GM19238 (cell line): ENCODE measurements at regions not wholly inside any gene's neighbourhood (a gene's known extent, or its start where the extent isn't known, plus 50 kb on each side); places are given as distances from the start of the nearest gene placed in this dataset.

Source experiments
- DNase-seq: peaks from one replicate; pipeline ENCODE4 v3.0.0; 2011; ENCODE audit warnings: low spot score; ENCODE audit not compliant: insufficient read length

DNA sequence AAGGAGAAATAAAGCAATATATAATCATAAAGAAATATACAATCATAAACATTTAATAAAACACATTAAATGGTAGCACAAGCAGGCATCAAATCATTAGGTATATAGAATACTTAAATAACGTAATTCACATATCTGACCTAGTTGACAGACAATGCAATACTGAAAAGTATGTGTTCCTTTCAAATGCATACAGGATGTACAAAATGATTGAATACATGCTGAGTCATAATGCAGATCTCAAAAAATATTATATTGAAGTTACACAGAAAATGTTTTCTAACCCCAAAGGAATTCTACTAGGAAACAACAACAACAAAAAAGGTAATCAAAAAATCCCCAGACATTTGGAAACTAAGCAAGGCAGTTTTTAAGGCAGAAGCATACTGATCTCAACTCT is 1072.0 kb upstream of the INTU start:
- no peak for DNase-seq

DNA sequence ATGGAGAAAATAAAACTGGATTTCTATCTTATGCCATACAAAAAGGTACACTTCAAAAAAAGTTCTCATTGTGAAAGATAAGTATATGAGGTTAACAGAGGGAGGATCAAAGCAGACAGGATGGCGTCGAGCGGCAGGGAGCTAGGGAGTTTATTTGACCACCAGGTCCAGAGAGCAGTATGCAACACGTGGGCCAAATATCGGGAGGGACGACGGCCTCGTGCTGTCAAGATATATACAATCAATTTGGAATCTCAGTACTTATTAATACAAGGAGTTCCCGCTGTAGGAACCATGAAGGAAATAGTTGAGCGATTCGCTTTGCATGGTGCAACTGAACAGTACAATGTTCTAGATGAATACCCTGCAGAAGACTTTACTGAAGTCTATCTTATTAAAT is 1069.4 kb upstream of the INTU start:
- DNase-seq, result no peak

- no peak for DNase-seq
Measured at GRCh38 chr4:126564283-126564854, 1068.4 kb upstream of the INTU start.

DNA sequence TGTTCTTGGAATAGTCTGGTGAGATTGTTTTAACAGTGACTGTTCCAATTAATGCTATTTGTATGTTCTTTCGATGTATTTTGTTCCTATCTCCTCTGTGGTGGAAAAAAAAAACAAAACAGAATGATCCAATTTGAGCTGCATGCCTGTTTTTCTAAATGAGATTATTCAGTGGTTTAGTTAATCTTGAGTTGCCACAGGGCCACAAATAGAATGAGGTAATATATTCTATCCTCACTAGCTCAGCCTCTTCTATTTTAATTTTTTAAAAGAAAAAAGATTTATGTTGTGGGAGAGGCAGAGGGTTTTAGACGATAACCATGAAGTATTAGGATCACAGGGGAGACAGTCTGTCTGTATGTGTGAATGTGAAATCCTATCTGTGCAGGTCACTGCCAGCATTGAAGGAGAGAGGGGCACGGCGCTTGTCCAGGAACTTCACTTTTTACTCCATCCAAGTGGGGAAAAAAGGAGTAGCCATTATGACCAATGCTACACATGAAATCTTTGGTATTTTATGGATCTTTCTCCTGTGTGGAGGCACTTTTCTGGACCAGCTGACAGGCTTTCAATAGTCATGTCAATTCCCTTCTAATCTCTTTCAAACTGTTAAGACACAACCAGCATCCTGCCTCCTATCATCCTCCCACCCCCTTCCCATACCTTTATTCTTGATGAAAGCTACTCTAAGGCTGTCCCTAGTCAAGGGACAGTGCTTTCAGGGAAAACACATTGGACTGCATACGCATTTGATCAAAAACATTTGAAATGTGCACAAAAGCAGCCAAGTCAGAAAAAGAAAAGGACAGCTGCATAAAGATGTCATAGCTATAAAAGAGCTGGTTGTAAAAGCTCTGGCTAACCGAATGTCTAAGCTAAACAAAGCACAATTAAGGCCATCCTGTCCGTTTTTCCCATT is 1063.8 kb upstream of the INTU start:
- no peak for DNase-seq

GRCh38 chr4:126572264-126572663 is 1060.5 kb upstream of the INTU start:
- DNase-seq, result no peak

GRCh38 chr4:126582737-126583136 is 1050.0 kb upstream of the INTU start:
- no peak for DNase-seq

DNA sequence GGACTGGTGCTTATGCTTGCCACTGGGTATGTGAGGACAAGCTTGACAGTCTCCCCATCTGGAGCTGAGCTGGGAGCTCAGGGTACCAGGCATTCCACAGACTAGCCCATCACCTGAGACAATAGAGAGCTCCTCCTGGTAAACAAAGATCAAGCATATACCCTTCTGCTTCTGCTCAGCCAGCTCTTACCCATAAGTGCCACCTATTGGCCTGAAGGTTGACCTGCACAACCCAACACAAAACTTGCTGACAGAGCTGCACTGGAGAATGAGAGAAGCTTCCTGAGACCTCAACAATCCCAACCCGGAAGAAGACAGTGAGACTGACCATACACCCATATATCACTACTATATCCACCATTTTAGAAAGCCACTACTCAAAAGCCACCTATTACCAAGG is 1049.2 kb upstream of the INTU start:
- no peak for DNase-seq

DNA sequence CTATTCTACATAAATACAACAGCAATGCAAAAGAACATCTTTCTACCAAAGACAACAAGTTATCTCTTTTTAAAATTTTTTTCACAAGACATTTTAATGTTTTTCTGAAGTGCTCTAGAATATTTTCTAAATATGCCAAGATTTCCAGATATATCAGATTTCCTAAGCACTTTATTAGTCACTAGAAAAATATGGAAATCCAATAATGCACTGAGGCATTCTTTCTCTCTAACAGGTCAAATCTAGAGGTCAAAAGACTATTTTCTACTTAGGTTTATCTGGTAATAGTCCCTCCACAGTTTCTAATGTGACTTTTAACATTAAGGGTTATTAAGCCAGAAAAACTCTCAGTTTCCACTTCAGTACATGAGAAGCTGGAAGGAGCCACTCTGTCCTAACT is 1041.2 kb upstream of the INTU start:
- no peak for DNase-seq

DNA sequence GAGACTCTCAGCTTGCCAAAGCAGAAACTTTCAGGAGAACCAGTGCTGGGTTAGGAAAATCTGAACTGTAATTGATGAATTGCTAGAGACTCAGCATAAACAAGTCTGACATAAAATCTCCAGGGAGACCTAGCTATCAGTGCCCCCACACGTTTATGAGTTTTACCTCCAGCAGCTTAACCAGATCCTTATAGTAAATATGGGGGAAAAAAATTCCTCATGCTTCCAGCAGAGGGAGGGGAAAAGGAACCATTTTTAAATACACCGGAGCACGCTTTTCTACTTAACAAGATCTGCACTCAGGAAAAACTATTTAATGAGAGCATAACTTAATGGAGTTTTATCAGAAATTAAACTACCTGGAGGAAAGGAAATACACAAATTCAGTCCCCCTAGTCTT is 1040.7 kb upstream of the INTU start:
- DNase-seq, result no peak

DNA sequence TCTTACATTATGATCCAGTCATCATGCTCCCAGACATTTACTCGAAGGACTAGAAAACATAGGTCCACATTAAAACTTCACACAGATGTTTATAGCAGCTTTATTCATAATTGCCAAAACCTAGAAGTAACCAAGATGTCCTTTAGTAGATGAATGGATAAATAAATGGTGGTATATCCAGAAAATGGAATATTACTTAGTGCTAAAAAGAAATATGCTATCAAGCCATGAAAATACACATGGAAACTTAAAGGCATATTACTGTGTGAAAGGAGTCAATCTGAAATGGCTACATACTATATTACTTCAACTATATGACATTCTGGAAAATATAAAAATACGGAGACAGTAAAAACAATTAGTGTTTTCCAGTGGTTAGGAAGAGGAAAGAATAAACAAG is 1039.1 kb upstream of the INTU start:
- no peak for DNase-seq

DNA sequence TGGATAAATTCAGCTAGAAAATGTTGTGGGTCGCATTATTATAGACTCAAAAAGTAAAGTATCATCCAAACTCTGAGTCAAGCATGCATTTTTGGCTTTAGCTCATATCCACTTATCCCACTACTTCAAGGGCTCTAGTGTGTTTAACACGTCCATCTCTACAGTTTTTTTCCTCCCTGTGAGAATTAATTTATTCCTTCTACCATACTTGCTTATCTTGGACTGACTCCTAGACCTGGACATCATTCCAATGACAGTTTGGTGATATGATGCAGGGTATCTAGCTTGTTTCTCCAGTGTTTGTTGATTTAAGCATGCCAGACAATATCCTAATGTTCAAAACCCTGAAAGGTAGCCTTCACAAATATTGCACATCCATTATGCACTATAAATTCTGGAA is 1037.1 kb upstream of the INTU start:
- no peak for DNase-seq

DNA sequence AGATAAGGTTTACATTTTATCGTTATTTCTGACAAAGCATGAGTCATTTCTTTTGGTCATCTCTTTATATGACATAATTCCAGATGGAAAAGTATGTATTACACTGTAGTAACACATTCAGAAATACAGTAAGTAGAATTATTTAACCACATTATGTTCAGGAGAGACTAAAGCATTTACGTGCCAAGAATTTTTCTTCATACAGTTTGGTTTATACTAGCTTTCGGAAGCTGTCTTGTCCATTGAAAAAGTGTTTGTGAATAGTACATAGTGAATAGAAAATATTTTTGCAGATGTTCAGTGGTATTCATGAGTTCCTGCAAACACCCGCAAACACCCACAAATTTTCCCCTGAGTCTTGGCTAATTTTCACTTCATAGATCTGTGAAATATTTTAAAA is 1033.0 kb upstream of the INTU start:
- DNase-seq, result no peak

DNA sequence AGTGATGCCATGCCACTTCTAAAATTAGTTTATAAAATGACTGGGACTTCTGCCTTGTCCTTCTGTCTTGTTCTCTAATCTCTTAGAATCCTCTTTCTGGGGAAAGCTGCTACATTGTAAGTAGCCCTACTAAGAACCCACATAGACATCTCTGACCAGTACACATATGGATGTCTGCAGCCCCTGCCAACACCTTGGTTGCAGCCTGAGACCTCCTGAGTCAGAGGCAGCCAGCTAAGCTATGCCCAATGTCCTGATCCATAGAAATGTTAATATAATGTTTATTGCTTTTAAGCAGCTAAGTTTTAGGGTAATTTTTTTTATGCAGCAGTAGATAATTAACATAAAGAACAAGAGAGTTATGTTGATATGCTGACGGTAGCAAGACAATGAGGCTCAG is 1029.5 kb upstream of the INTU start:
- no peak for DNase-seq

DNA sequence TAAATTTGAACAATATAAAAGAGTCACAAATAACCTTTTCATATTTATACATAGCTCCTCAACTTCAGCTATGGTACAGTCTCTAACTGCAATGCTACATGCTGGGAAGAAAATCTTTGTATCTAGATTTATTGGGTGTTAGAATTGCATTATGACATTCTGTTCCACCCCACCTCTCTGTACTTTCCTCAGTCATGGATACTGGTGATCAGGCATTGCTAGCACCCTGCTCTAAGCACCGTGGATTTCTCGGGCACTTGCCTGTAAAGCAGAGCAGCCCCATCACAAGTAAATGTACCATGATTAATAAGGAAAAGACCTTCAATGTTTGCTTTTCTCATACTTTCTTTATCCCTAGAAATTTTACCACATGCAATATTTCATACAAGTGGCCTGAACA is 1028.9 kb upstream of the INTU start:
- no peak for DNase-seq

GRCh38 chr4:126604268-126604867 is 1028.4 kb upstream of the INTU start:
- no peak for DNase-seq

GRCh38 chr4:126610933-126611332 is 1021.8 kb upstream of the INTU start:
- DNase-seq, result no peak

DNA sequence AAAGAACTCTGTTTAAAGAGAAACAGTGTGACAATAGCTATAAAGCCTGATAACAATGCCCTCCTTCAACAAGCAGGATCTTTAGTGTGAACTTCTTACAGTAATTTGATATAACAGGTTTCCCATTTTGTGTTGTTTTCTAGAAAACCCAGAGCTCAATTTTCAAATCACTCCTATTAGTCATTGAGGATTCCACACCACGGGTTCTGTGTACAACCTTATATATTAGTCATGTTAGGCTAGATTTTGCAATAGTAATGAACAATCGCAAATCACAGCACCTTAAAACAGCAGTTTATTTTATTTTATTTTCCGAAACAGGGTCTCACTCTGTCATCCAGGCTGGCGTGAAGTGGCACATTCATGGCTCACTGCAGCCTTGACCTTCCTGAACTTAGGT is 1020.9 kb upstream of the INTU start:
- no peak for DNase-seq

GRCh38 chr4:126614356-126614855 is 1018.4 kb upstream of the INTU start:
- DNase-seq, result no peak

- no peak for DNase-seq
Measured at GRCh38 chr4:126616795-126617194, 1016.0 kb upstream of the INTU start.

DNA sequence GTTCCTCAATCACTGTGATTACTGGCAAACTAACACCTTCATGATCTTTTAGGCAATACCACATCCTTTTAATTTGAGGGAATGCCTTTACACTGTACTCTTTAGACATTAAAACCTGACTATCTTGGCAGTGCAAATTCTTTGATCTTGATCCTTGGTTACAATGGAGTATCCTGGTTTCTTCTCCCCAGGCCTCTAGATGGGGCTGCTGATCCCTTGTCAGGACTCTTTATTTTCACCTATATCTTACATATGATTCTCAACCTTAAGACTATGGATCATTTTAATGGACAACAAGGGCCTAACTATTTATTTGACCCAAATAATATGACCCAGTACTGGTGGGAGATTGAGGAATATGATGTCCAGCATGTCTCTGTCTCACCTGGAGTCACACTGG is 1005.5 kb upstream of the INTU start:
- DNase-seq, result no peak

- no peak for DNase-seq
Measured at GRCh38 chr4:126628933-126629332, 1003.8 kb upstream of the INTU start.

DNA sequence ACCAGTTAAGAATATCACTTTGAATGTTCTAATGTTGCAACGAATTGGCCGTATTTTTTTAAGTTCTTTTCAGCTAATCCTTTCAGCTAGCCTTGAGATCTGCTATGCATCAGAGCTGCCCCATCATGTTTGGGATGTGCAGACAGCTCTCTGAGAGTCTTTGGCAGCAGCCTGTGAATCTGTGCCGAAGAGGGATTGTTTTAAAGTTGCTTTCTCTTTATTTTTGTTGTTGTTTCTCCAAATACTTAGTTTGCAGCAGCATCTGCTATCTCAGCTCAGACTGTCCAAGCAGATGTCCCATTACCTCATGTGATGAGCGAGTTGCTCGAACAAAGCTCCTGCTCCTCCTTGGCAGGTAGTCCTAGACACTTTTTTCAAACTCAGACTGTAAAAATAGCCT is 1002.5 kb upstream of the INTU start:
- no peak for DNase-seq

DNA sequence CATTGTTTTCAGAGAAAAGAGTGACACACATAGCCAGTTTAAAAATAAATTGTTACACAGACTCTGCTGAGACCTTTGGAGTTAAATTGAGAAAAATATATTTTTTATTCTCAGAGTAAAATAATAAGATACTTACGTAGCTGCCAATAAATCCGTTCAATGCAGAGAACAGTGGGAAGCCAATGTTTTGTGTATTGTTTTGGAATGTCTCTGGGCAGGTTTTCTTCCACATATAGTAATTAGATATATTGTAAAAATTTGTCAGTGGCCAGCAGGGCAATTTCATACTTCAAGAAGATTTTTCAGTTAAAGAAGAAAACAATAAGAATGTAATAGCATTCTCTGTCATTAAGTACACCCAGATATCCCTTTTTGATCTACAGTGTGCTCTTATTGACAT is 999.5 kb upstream of the INTU start:
- DNase-seq, result no peak
